Esophagus squamous epithelium (tissue), 5 donors: ENCODE measurements at regions not wholly inside any gene's neighbourhood (a gene's known extent, or its start where the extent isn't known, plus 50 kb on each side); places are given as distances from the start of the nearest gene placed in this dataset.

ENCODE experiments used
- DNase-seq: peaks from one replicate; lab custom pipeline; 2025; lab: John Stamatoyannopoulos, UW
- H3K27ac ChIP-seq, 4 donors: fragments of 200-600 bp; sonication (generic); one replicate each; pipeline ENCODE4 v1.5.1; 2016 to 2019; ENCODE audit warnings: mild to moderate bottlenecking in 1 of 4
- H3K27me3 ChIP-seq, 4 donors: fragments of 200-600 bp; sonication (generic); 1 replicate in 3 of 4; 2 replicates in 1 of 4; pipeline versions ENCODE4 v1.5.1 to v1.6.0; 2017 to 2021; ENCODE audit warnings: antibody characterized with exemption in 1 of 4
- H3K36me3 ChIP-seq, 3 donors: fragments of 200-600 bp; sonication (generic); one replicate each; pipeline ENCODE4 v1.5.1; 2016 to 2019
- H3K4me1 ChIP-seq, 3 donors: fragments of 200-600 bp; sonication (generic); one replicate each; pipeline ENCODE4 v1.5.1; 2017 to 2019
- H3K4me3 ChIP-seq, 4 donors: fragments of 200-600 bp; sonication (generic); 1 replicate in 3 of 4; 2 replicates in 1 of 4; pipeline ENCODE4 v1.5.1; 2016 to 2019; ENCODE audit warnings: mild to moderate bottlenecking in 2 of 4, moderate library complexity in 1 of 4
- H3K9me3 ChIP-seq, 3 donors: fragments of 200-600 bp; sonication (generic); one replicate each; pipeline ENCODE4 v1.5.1; 2016 to 2019
- POLR2A ChIP-seq, 4 donors: fragments of 450-650 bp; IDR thresholded peaks; one replicate each; pipeline ENCODE4 v1.6.1; 2017; ENCODE audit warnings: antibody characterized with exemption in 4 of 4, mild to moderate bottlenecking in 4 of 4, moderate library complexity in 3 of 4
- WGBS, 2 donors: methylation state at CpG; one replicate each; pipeline ENCODE4 v1.1.5; 2018; 5-methylcytosine and 5-hydroxymethylcytosine counted together
- intact Hi-C: fragments of 100-400 bp; cut with DNase I; formaldehyde crosslinking; loops from one replicate; pipeline ENCODE4 v1.15.0; 2022
- TF ChIP-seq, protein P1 (sequence below), 6 experiments: fragments of 450-650 bp in 4 of 6; fragments of 200-600 bp in 2 of 6; sonication (generic) in 2 of 6; IDR thresholded peaks; one replicate each; pipeline ENCODE4 v1.5.1; 2016 to 2019; ENCODE audit warnings: antibody characterized with exemption in 6 of 6, mild to moderate bottlenecking in 4 of 6, moderate library complexity in 4 of 6
- donor health status: DM: yes; HTN: yes; CAD: no.

- no peaks in the 10 kb centered on the region for H3K36me3 ChIP-seq
- intact Hi-C loops, result no loop called here
- DNase-seq, result no peak
- H3K9me3 ChIP-seq, result no peaks in the 10 kb centered on the region
- WGBS, 2 donors, result 67 to 77% methylated on average over 4 of the region's 4 CpGs
- no peak overlapping the region for H3K27ac ChIP-seq
- H3K4me1 ChIP-seq, result peaks cover 0 to 5% (median 0%) of the 10 kb centered on the region in 3 donors
- no peaks in the 10 kb centered on the region for H3K27me3 ChIP-seq
- TF ChIP-seq, protein P1, sequence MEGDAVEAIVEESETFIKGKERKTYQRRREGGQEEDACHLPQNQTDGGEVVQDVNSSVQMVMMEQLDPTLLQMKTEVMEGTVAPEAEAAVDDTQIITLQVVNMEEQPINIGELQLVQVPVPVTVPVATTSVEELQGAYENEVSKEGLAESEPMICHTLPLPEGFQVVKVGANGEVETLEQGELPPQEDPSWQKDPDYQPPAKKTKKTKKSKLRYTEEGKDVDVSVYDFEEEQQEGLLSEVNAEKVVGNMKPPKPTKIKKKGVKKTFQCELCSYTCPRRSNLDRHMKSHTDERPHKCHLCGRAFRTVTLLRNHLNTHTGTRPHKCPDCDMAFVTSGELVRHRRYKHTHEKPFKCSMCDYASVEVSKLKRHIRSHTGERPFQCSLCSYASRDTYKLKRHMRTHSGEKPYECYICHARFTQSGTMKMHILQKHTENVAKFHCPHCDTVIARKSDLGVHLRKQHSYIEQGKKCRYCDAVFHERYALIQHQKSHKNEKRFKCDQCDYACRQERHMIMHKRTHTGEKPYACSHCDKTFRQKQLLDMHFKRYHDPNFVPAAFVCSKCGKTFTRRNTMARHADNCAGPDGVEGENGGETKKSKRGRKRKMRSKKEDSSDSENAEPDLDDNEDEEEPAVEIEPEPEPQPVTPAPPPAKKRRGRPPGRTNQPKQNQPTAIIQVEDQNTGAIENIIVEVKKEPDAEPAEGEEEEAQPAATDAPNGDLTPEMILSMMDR (IDR thresholded peaks at IDR 0.05), result no peak
- TF ChIP-seq POLR2A (IDR thresholded peaks at IDR 0.05), result no peak
- no peak overlapping the region for H3K4me3 ChIP-seq
These were observed 298.4 kb downstream of the NUAK1 start for GRCh38 chr12:105840384-105840783.

GRCh38 chr12:105841840-105842239 is 296.9 kb downstream of the NUAK1 start:
- Histone ChIP-seq H3K27me3 (no peaks in the 10 kb centered on the region), H3K36me3 (no peaks in the 10 kb centered on the region), H3K9me3 (no peaks in the 10 kb centered on the region), H3K27ac (no peak overlapping the region), H3K4me1 (peaks cover 0 to 5% (median 0%) of the 10 kb centered on the region in 3 donors), H3K4me3 (no peak overlapping the region)
- 47 to 81% methylated on average over 2 to 4 of the region's 4 CpGs for WGBS, 2 donors
- no peak for DNase-seq
- no peak for TF ChIP-seq POLR2A (IDR thresholded peaks at IDR 0.05)
- TF ChIP-seq, protein P1 (IDR thresholded peaks at IDR 0.05), result no peak
- intact Hi-C loops, result no loop called here

GRCh38 chr12:105843561-105843960 is 295.2 kb downstream of the NUAK1 start:
- DNase-seq, result no peak
- 66 to 71% methylated on average over 2 of the region's 2 CpGs for WGBS, 2 donors
- no peak for TF ChIP-seq POLR2A (IDR thresholded peaks at IDR 0.05)
- TF ChIP-seq, protein P1 (IDR thresholded peaks at IDR 0.05), result no peak
- intact Hi-C loops, result no loop called here
- Histone ChIP-seq H3K27me3 (no peaks in the 10 kb centered on the region), H3K27ac (no peak overlapping the region), H3K4me1 (peaks cover 0 to 5% (median 0%) of the 10 kb centered on the region in 3 donors), H3K36me3 (no peaks in the 10 kb centered on the region), H3K4me3 (no peak overlapping the region), H3K9me3 (no peaks in the 10 kb centered on the region)

DNA sequence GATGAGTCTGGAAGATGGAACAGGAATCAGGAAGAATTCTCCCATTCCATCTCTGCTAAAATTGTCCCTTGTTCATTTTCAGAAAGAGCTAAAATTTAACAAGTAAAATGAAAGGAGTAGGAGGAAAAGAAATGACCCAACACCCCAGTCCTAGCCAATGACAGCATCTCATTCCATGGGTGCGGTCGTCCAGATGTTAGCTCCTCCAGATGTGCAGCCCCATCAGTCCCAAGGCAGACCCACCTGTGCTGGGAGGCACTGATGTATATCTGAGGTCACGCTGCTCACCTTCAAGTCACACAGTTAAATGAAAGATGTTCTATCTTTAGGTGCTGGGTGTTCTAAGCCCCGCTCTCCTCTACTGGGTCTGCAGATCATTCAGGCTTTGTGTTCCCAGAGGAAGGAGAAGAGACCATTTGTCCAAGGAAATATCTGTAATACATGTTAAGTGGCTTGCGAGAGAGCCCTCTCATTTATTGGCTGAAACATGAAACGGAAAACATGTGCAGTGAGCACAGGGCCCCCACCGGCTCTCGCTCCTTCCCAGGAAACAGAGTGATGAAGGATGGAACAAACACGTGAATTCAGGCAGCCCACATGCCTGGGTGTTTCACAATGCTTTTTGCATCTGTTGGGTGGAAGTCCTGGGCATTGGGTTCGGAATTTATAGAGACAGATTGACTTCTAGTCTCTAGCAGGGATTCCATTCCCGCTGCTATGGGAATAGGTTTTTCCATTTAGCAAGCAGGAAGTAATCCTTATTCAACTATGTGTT is 294.6 kb downstream of the NUAK1 start:
- Histone ChIP-seq H3K36me3 (no peaks in the 10 kb centered on the region), H3K27me3 (no peaks in the 10 kb centered on the region), H3K4me3 (no peak overlapping the region), H3K27ac (peak overlapping the region in 1 of 4 donors; percentile 16), H3K4me1 (peaks cover 0 to 5% (median 0%) of the 10 kb centered on the region in 3 donors), H3K9me3 (no peaks in the 10 kb centered on the region)
- no peak for TF ChIP-seq POLR2A (IDR thresholded peaks at IDR 0.05)
- TF ChIP-seq, protein P1 (IDR thresholded peaks at IDR 0.05), result no peak
- intact Hi-C loops, result no loop called here
- 73 to 74% methylated on average over 11 of the region's 11 CpGs for WGBS, 2 donors
- no peak for DNase-seq

DNA sequence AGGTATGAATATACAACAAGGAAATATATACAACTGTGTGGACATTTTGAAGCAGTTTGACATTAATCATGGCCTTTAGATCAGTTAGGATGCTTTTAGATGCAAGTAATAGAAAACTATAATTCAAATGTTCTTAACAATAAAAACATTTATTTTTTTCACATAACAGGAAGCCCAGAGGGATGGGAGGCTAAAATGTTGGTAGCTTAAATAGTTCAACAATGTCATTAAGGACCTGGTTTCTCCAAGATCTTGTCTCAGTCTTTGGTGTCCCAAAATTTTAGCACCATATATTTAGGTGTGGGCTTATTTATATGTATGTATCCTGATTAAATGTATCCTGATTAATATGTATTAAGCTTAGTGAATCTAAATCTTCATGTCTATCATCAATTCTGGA is 292.4 kb downstream of the NUAK1 start:
- H3K4me1 ChIP-seq, result peaks cover 0 to 5% (median 0%) of the 10 kb centered on the region in 3 donors
- H3K4me3 ChIP-seq, result no peak overlapping the region
- H3K27me3 ChIP-seq, result no peaks in the 10 kb centered on the region
- H3K9me3 ChIP-seq, result no peaks in the 10 kb centered on the region
- H3K36me3 ChIP-seq, result no peaks in the 10 kb centered on the region
- no peak overlapping the region for H3K27ac ChIP-seq
- no peak for DNase-seq
- intact Hi-C loops, result no loop called here
- TF ChIP-seq, protein P1 (IDR thresholded peaks at IDR 0.05), result no peak
- no peak for TF ChIP-seq POLR2A (IDR thresholded peaks at IDR 0.05)
